GM23248 (cell line): ENCODE measurements at regions not wholly inside any gene's neighbourhood (a gene's known extent, or its start where the extent isn't known, plus 50 kb on each side); places are given as distances from the start of the nearest gene placed in this dataset.

Source experiments
- EZH2 ChIP-seq: fragments of 200-600 bp; sonication (generic); IDR thresholded peaks from 2 replicates; pipeline ENCODE4 v1.6.1; 2018; ENCODE audit warnings: antibody characterized with exemption, mild to moderate bottlenecking; ENCODE audit not compliant: insufficient read depth, poor library complexity, severe bottlenecking
- EZH2phosphoT487 ChIP-seq: fragments of 200-600 bp; sonication (generic); IDR thresholded peaks from 2 replicates; pipeline ENCODE4 v1.6.1; 2018; ENCODE audit warnings: antibody characterized with exemption, moderate library complexity, mild to moderate bottlenecking, low read depth; ENCODE audit not compliant: insufficient read depth

GRCh38 chr11:11756718-11757117, 85.1 kb upstream of the USP47 start:
- TF ChIP-seq EZH2phosphoT487 = no peak
- no peak for TF ChIP-seq EZH2
